ENCODE measurements at regions not wholly inside any gene's neighbourhood (a gene's known extent, or its start where the extent isn't known, plus 50 kb on each side); places are given as distances from the start of the nearest gene placed in this dataset.
"Not testable (repeated sequence)": the region's sequence is repeated elsewhere in the genome, so short reads cannot be mapped to it uniquely, and the experiment has no call there.

GRCh38 chr15:25596644-25597562, 158.1 kb upstream of the UBE3A start:
- Mint-ChIP-seq H3K36me3 (no peaks in the 10 kb centered on the region), H3K4me3 (no peak overlapping the region), H3K27ac (no peak overlapping the region), H3K4me1 (no peaks in the 10 kb centered on the region), H3K27me3 (peaks cover 3% of the 10 kb centered on the region), H3K9me3 (peaks cover 1% of the 10 kb centered on the region)
- DNase-seq: no peak
- POLR2A ChIA-PET: no interaction called here
- no peak for ATAC-seq (ENCODE audit: low read depth)

DNA sequence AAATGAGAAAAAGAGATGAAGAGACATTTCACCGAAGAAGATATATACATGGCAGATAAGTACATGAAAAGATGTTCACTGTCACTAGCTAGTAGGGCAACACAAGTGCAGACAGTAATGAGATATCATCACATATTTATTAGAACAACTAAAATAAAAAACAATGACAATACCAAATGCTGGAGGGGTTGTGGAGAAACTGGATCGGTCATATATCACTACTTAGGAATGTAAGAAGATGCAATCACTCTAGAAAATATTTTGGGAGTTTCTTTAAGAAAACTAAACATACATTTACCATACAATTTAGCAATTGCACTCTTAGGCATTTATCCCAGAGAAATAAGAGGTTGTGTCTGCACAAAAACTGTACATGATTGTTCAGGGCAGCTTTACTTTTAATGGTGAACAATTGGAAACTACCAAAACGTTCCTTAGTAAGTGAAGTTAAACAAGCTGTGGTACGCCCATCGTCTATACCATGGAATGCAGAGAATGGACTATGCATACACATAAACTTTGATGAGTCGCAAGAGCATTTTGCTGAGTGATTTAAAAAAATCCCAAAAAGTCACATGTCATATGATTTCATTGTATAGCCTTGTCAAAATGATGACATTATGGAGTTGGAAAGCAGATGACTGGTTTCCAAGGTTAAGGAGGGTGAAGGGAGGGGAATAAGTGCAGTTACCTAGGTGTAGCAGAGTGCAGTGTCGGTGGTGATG, 149.0 kb upstream of the UBE3A start:
- POLR2A ChIA-PET: no interaction called here
- no peak for DNase-seq

GRCh38 chr15:25582886-25583285, 144.1 kb upstream of the UBE3A start:
- H3K4me3 Mint-ChIP-seq: no peak overlapping the region
- POLR2A ChIA-PET: no interaction called here
- ATAC-seq (ENCODE audit: low read depth): no peak
- peaks cover 1% of the 10 kb centered on the region for H3K27me3 Mint-ChIP-seq
- DNase-seq: no peak
- no peaks in the 10 kb centered on the region for H3K36me3 Mint-ChIP-seq
- H3K9me3 Mint-ChIP-seq: peaks cover 4% of the 10 kb centered on the region
- no peaks in the 10 kb centered on the region for H3K4me1 Mint-ChIP-seq
- no peak overlapping the region for H3K27ac Mint-ChIP-seq

More for the DNA sequence above, 149.0 kb upstream of the UBE3A start:
- Mint-ChIP-seq H3K4me3 (no peak overlapping the region), H3K9me3 (peaks cover 3% of the 10 kb centered on the region), H3K27me3 (peaks cover under 1% of the 10 kb centered on the region), H3K27ac (no peak overlapping the region), H3K36me3 (no peaks in the 10 kb centered on the region), H3K4me1 (no peaks in the 10 kb centered on the region)
- ATAC-seq (ENCODE audit: low read depth): no peak

GRCh38 chr15:25579127-25579526, 140.3 kb upstream of the UBE3A start:
- Mint-ChIP-seq H3K36me3 (no peaks in the 10 kb centered on the region), H3K9me3 (peaks cover 3% of the 10 kb centered on the region), H3K27ac (no peak overlapping the region), H3K4me1 (no peaks in the 10 kb centered on the region), H3K27me3 (peaks cover 1% of the 10 kb centered on the region), H3K4me3 (no peak overlapping the region)
- ATAC-seq (ENCODE audit: low read depth): no peak
- POLR2A ChIA-PET: no interaction called here
- DNase-seq: no peak

- Mint-ChIP-seq H3K9me3 (no peaks in the 10 kb centered on the region), H3K4me1 (no peaks in the 10 kb centered on the region), H3K36me3 (no peaks in the 10 kb centered on the region), H3K4me3 (no peak overlapping the region), H3K27ac (no peak overlapping the region), H3K27me3 (no peaks in the 10 kb centered on the region)
- POLR2A ChIA-PET: no interaction called here
- ATAC-seq (ENCODE audit: low read depth) (no peak), DNase-seq (no peak)
Observed at GRCh38 chr15:25572191-25572590, 133.4 kb upstream of the UBE3A start.

- no peaks in the 10 kb centered on the region for H3K9me3 Mint-ChIP-seq
- no peak overlapping the region for H3K4me3 Mint-ChIP-seq
- POLR2A ChIA-PET: no interaction called here
- ATAC-seq (ENCODE audit: low read depth) (no peak), DNase-seq (no peak)
- no peaks in the 10 kb centered on the region for H3K36me3 Mint-ChIP-seq
- no peaks in the 10 kb centered on the region for H3K27me3 Mint-ChIP-seq
- H3K4me1 Mint-ChIP-seq: no peaks in the 10 kb centered on the region
- no peak overlapping the region for H3K27ac Mint-ChIP-seq
Observed at GRCh38 chr15:25568751-25569150, 129.9 kb upstream of the UBE3A start.

- DNase-seq; H3K36me3 Mint-ChIP-seq; H3K9me3 Mint-ChIP-seq; POLR2A ChIA-PET; H3K4me3 Mint-ChIP-seq; H3K27ac Mint-ChIP-seq; H3K4me1 Mint-ChIP-seq; ATAC-seq (ENCODE audit: low read depth); H3K27me3 Mint-ChIP-seq: not testable (repeated sequence)
Observed at GRCh38 chr15:25566545-25566944, 127.7 kb upstream of the UBE3A start.

- Mint-ChIP-seq H3K27me3 (no peaks in the 10 kb centered on the region), H3K4me1 (no peaks in the 10 kb centered on the region), H3K9me3 (no peaks in the 10 kb centered on the region), H3K4me3 (no peak overlapping the region), H3K27ac (no peak overlapping the region), H3K36me3 (no peaks in the 10 kb centered on the region)
- no peak for DNase-seq
- POLR2A ChIA-PET: no interaction called here
- ATAC-seq (ENCODE audit: low read depth): no peak
Observed at GRCh38 chr15:25565470-25566264, 126.8 kb upstream of the UBE3A start.

GRCh38 chr15:25563596-25563995, 124.8 kb upstream of the UBE3A start:
- Mint-ChIP-seq H3K4me1 (no peaks in the 10 kb centered on the region), H3K27me3 (no peaks in the 10 kb centered on the region), H3K27ac (no peak overlapping the region), H3K4me3 (no peak overlapping the region), H3K9me3 (no peaks in the 10 kb centered on the region), H3K36me3 (no peaks in the 10 kb centered on the region)
- DNase-seq: no peak
- POLR2A ChIA-PET: no interaction called here
- ATAC-seq (ENCODE audit: low read depth): no peak

GRCh38 chr15:25557926-25558325, 119.1 kb upstream of the UBE3A start:
- H3K9me3 Mint-ChIP-seq: no peaks in the 10 kb centered on the region
- POLR2A ChIA-PET: no interaction called here
- no peak overlapping the region for H3K27ac Mint-ChIP-seq
- DNase-seq (no peak), ATAC-seq (ENCODE audit: low read depth) (no peak)
- H3K4me1 Mint-ChIP-seq: no peaks in the 10 kb centered on the region
- no peaks in the 10 kb centered on the region for H3K36me3 Mint-ChIP-seq
- no peaks in the 10 kb centered on the region for H3K27me3 Mint-ChIP-seq
- H3K4me3 Mint-ChIP-seq: no peak overlapping the region

GRCh38 chr15:25556136-25556535, 117.3 kb upstream of the UBE3A start:
- no peaks in the 10 kb centered on the region for H3K27me3 Mint-ChIP-seq
- no peak overlapping the region for H3K27ac Mint-ChIP-seq
- no peaks in the 10 kb centered on the region for H3K9me3 Mint-ChIP-seq
- ATAC-seq (ENCODE audit: low read depth) (no peak), DNase-seq (no peak)
- POLR2A ChIA-PET: no interaction called here
- no peak overlapping the region for H3K4me3 Mint-ChIP-seq
- H3K4me1 Mint-ChIP-seq: no peaks in the 10 kb centered on the region
- H3K36me3 Mint-ChIP-seq: no peaks in the 10 kb centered on the region

- Mint-ChIP-seq H3K4me3 (no peak overlapping the region), H3K27me3 (no peaks in the 10 kb centered on the region), H3K9me3 (no peaks in the 10 kb centered on the region), H3K4me1 (no peaks in the 10 kb centered on the region), H3K27ac (no peak overlapping the region), H3K36me3 (no peaks in the 10 kb centered on the region)
- POLR2A ChIA-PET: no interaction called here
- no peak for ATAC-seq (ENCODE audit: low read depth)
- DNase-seq: no peak
Observed at GRCh38 chr15:25554640-25555039, 115.8 kb upstream of the UBE3A start.

- POLR2A ChIA-PET: no interaction called here
- no peak for DNase-seq
- H3K9me3 Mint-ChIP-seq: no peaks in the 10 kb centered on the region
- H3K27ac Mint-ChIP-seq: no peak overlapping the region
- no peaks in the 10 kb centered on the region for H3K36me3 Mint-ChIP-seq
- ATAC-seq (ENCODE audit: low read depth): no peak
- no peak overlapping the region for H3K4me3 Mint-ChIP-seq
- no peaks in the 10 kb centered on the region for H3K27me3 Mint-ChIP-seq
- H3K4me1 Mint-ChIP-seq: no peaks in the 10 kb centered on the region
Observed at GRCh38 chr15:25548600-25548999, 109.8 kb upstream of the UBE3A start.

Data from activated naive CD8-positive, alpha-beta T cell treated with anti-CD3 and anti-CD28 coated beads, Interleukin-2, amount 10 ng/mL, durations not matched to agents 7 days and 5 days (primary cell).